ENCODE measurements at regions not wholly inside any gene's neighbourhood (a gene's known extent, or its start where the extent isn't known, plus 50 kb on each side); places are given as distances from the start of the nearest gene placed in this dataset.

GRCh38 chr14:82298811-82299210, 765.2 kb upstream of the SEL1L start:
- TF ChIP-seq PKNOX1 (IDR thresholded peaks at IDR 0.05) (no peak), SUZ12 (IDR thresholded peaks at IDR 0.05) (no peak), LEF1 (IDR thresholded peaks at IDR 0.05; ENCODE audit: borderline replicate concordance) (no peak), NFRKB (IDR thresholded peaks at IDR 0.05) (no peak), FOXM1 (IDR thresholded peaks at IDR 0.05; ENCODE audit: borderline replicate concordance) (no peak), FOXA1 (IDR thresholded peaks at IDR 0.05) (no peak), SP1 (IDR thresholded peaks at IDR 0.05) (no peak), ARNT (IDR thresholded peaks at IDR 0.05) (no peak), L3MBTL2 (conservative IDR thresholded peaks at IDR 0.05) (no peak), CTBP1 (IDR thresholded peaks at IDR 0.05; ENCODE audit: borderline replicate concordance) (no peak), HDGF (IDR thresholded peaks at IDR 0.05; ENCODE audit: borderline replicate concordance) (no peak), BHLHE40 (IDR thresholded peaks at IDR 0.05; ENCODE audit: borderline replicate concordance) (no peak)
